Spleen (tissue), 7 donors: ENCODE measurements at regions not wholly inside any gene's neighbourhood (a gene's known extent, or its start where the extent isn't known, plus 50 kb on each side); places are given as distances from the start of the nearest gene placed in this dataset.

ENCODE experiments used
- POLR2AphosphoS5 ChIP-seq, 3 donors: sonication (generic); formaldehyde crosslinking; IDR thresholded peaks; one replicate each; pipeline ENCODE4 v1.5.1; 2017; ENCODE audit warnings: antibody characterized with exemption in 3 of 3
- TF ChIP-seq, protein P1 (sequence below), 11 experiments: fragments of 200-600 bp in 7 of 11; fragments of 450-650 bp in 4 of 11; sonication (generic) in 4 of 11; IDR thresholded peaks in 8 of 11; conservative IDR thresholded peaks in 3 of 11; 1 replicate in 7 of 11; 2 replicates in 4 of 11; pipeline versions ENCODE4 v1.4.0 to v1.8.0; 2016 to 2021; ENCODE audit warnings: antibody characterized with exemption in 11 of 11, inconsistent platforms in 4 of 11, mild to moderate bottlenecking in 1 of 11
- donor health status: DM: no; HTN: no; CAD: no; lungs with moderate emphysema.
- donor health status: DM: no; HTN: no; CAD: no.
- donor health status: DM: no; HTN: no; CAD: no.

DNA sequence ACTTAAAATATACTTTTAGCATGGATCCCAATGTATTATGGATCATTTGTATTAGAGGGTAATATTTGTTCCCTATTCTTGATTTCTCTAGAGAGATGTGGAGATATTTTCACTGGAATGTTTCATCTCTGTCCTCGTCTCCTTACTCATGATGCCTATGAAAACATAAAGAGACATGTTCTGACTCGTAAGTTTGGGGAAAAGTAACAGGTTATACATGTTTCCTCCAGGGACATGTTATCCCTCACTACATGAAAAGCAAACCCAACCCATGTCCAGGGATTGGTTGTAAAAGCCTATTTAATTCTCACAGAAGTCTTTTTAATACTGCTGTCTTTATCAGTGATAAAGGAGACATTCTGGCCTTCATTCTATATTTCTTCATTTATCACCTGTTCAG is 621.4 kb downstream of the GABRG1 start:
- TF ChIP-seq, protein P1, sequence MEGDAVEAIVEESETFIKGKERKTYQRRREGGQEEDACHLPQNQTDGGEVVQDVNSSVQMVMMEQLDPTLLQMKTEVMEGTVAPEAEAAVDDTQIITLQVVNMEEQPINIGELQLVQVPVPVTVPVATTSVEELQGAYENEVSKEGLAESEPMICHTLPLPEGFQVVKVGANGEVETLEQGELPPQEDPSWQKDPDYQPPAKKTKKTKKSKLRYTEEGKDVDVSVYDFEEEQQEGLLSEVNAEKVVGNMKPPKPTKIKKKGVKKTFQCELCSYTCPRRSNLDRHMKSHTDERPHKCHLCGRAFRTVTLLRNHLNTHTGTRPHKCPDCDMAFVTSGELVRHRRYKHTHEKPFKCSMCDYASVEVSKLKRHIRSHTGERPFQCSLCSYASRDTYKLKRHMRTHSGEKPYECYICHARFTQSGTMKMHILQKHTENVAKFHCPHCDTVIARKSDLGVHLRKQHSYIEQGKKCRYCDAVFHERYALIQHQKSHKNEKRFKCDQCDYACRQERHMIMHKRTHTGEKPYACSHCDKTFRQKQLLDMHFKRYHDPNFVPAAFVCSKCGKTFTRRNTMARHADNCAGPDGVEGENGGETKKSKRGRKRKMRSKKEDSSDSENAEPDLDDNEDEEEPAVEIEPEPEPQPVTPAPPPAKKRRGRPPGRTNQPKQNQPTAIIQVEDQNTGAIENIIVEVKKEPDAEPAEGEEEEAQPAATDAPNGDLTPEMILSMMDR (IDR thresholded peaks at IDR 0.05 in 8 of 11, conservative IDR thresholded peaks at IDR 0.05 in 3 of 11): no peak
- TF ChIP-seq POLR2AphosphoS5 (IDR thresholded peaks at IDR 0.05): no peak
